Uterus (tissue), 2 donors: ENCODE measurements at regions not wholly inside any gene's neighbourhood (a gene's known extent, or its start where the extent isn't known, plus 50 kb on each side); places are given as distances from the start of the nearest gene placed in this dataset.

ENCODE experiments used
- POLR2A ChIP-seq, 2 donors: fragments of 450-650 bp; IDR thresholded peaks; one replicate each; pipeline ENCODE4 v1.6.1; 2016; ENCODE audit warnings: antibody characterized with exemption in 2 of 2, mild to moderate bottlenecking in 1 of 2, moderate library complexity in 1 of 2
- TF ChIP-seq, protein P1 (sequence below), 4 experiments: fragments of 200-600 bp in 2 of 4; fragments of 450-650 bp in 2 of 4; sonication (generic) in 2 of 4; IDR thresholded peaks; one replicate each; pipeline ENCODE4 v1.5.1; 2016 to 2019; ENCODE audit warnings: antibody characterized with exemption in 4 of 4, mild to moderate bottlenecking in 2 of 4, moderate library complexity in 1 of 4

DNA sequence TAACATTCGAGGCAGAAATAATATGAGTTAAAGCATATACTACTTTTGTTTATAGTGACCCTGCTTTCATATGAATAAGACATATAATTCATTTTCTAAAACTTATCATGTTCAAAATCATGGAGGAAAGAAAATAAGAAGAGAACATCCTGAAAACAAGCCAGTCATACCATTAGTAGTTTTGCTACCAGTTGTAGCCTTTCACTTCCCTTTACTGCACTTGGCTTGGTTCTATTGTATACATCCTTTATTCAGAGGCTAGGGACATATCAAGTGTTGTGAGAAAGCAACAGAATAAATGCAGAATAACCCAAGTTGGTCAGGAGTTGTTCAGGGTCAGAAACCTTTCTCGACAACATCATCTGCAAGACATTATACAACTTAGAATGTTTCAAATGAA lies 598.7 kb downstream of the SOX5 start:
- TF ChIP-seq POLR2A (IDR thresholded peaks at IDR 0.05): no peak
- TF ChIP-seq, protein P1, sequence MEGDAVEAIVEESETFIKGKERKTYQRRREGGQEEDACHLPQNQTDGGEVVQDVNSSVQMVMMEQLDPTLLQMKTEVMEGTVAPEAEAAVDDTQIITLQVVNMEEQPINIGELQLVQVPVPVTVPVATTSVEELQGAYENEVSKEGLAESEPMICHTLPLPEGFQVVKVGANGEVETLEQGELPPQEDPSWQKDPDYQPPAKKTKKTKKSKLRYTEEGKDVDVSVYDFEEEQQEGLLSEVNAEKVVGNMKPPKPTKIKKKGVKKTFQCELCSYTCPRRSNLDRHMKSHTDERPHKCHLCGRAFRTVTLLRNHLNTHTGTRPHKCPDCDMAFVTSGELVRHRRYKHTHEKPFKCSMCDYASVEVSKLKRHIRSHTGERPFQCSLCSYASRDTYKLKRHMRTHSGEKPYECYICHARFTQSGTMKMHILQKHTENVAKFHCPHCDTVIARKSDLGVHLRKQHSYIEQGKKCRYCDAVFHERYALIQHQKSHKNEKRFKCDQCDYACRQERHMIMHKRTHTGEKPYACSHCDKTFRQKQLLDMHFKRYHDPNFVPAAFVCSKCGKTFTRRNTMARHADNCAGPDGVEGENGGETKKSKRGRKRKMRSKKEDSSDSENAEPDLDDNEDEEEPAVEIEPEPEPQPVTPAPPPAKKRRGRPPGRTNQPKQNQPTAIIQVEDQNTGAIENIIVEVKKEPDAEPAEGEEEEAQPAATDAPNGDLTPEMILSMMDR (IDR thresholded peaks at IDR 0.05): no peak
